Activated CD8-positive, alpha-beta memory T cell treated with anti-CD3 and anti-CD28 coated beads for 48 hours (primary cell): ENCODE measurements at regions not wholly inside any gene's neighbourhood (a gene's known extent, or its start where the extent isn't known, plus 50 kb on each side); places are given as distances from the start of the nearest gene placed in this dataset.
"Not testable (repeated sequence)": the region's sequence is repeated elsewhere in the genome, so short reads cannot be mapped to it uniquely, and the experiment has no call there.

Experiments used
- DNase-seq, 3 experiments: peaks; one replicate each; pipeline ENCODE4 v3.0.0-alpha.2; 2020; ENCODE audit warnings: low read depth in 2 of 3, low spot score in 2 of 3

GRCh38 chr19:28148554-28148953 lies 1064.4 kb downstream of the UQCRFS1 start:
- DNase-seq: no peak

- DNase-seq: no peak
Observed at GRCh38 chr19:28142258-28142657, 1070.7 kb downstream of the UQCRFS1 start.

GRCh38 chr19:28140201-28140600 lies 1072.8 kb downstream of the UQCRFS1 start:
- no peak for DNase-seq

GRCh38 chr19:28137772-28138171 lies 1075.2 kb downstream of the UQCRFS1 start:
- no peak for DNase-seq

- DNase-seq: no peak
Observed at GRCh38 chr19:28136796-28137195, 1076.2 kb downstream of the UQCRFS1 start.

GRCh38 chr19:28135825-28136224 lies 1077.1 kb downstream of the UQCRFS1 start:
- DNase-seq: no peak

- DNase-seq: no peak
Observed at GRCh38 chr19:28134311-28134710, 1078.6 kb downstream of the UQCRFS1 start.

- DNase-seq: not testable (repeated sequence)
Observed at GRCh38 chr19:28130881-28131280, 1082.1 kb downstream of the UQCRFS1 start.

- no peak for DNase-seq
Observed at GRCh38 chr19:28130066-28130511, 1082.9 kb downstream of the UQCRFS1 start.

- no peak for DNase-seq
Observed at GRCh38 chr19:28128341-28128740, 1084.6 kb downstream of the UQCRFS1 start.

- no peak for DNase-seq
Observed at GRCh38 chr19:28126135-28126898, 1086.6 kb downstream of the UQCRFS1 start.

- DNase-seq: no peak
Observed at GRCh38 chr19:28122734-28123133, 1090.2 kb downstream of the UQCRFS1 start.

- DNase-seq: no peak
Observed at GRCh38 chr19:28118235-28118634, 1094.7 kb downstream of the UQCRFS1 start.

GRCh38 chr19:28117143-28117542 lies 1095.8 kb downstream of the UQCRFS1 start:
- no peak for DNase-seq

GRCh38 chr19:28116379-28116778 lies 1096.6 kb downstream of the UQCRFS1 start:
- DNase-seq: not testable (repeated sequence)

- DNase-seq: no peak
Observed at GRCh38 chr19:28103921-28104320, 1109.0 kb downstream of the UQCRFS1 start.

- DNase-seq: not testable (repeated sequence)
Observed at GRCh38 chr19:28084659-28085157, 1128.2 kb downstream of the UQCRFS1 start.

- DNase-seq: no peak
Observed at GRCh38 chr19:28076628-28077027, 1136.3 kb downstream of the UQCRFS1 start.

- no peak for DNase-seq
Observed at GRCh38 chr19:28075229-28075628, 1137.7 kb downstream of the UQCRFS1 start.

- DNase-seq: no peak
Observed at GRCh38 chr19:28074773-28075172, 1138.2 kb downstream of the UQCRFS1 start.

- DNase-seq: no peak
Observed at GRCh38 chr19:28067882-28068281, 1145.1 kb downstream of the UQCRFS1 start.

- no peak for DNase-seq
Observed at GRCh38 chr19:28066988-28067387, 1146.0 kb downstream of the UQCRFS1 start.

- DNase-seq: no peak
Observed at GRCh38 chr19:28066161-28066560, 1146.8 kb downstream of the UQCRFS1 start.
